Limb (tissue), 2 donors: ENCODE measurements at regions not wholly inside any gene's neighbourhood (a gene's known extent, or its start where the extent isn't known, plus 50 kb on each side); places are given as distances from the start of the nearest gene placed in this dataset.

Experiments used
- DNase-seq, 2 donors: peaks; one replicate each; pipeline ENCODE4 v3.0.0-alpha.2; 2016; ENCODE audit errors: extremely low spot score in 2 of 2

DNA sequence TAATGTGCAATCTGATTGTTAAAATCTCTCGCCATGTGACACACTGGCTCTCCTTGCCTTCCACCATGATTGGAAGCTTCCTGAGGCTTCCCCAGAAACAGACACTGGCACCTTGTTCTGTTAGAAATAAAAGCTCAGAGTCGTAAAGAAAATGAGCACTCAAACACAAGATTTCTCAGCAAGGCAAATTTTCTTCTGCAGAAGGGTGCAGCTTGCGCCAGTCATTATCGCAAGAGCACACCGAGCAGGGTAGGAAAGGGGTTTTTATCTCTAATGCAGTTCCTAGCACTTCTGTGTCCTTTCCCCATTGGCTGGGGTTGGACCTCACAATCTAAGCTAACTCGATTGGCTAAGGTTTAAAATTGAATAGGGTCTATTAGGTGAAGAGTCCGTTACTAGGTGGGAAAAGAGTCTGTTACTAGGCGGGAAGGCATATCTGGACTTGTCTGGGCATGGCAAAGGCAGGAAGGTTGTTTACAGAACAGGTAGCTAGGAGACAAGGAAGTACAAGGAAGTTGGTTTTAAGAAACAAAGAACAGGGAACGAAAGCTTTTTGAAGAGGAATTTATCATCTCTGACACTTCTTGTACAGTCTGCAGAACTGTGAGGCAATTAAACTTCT, 62.6 kb upstream of the BICD1 start:
- no peak for DNase-seq

DNA sequence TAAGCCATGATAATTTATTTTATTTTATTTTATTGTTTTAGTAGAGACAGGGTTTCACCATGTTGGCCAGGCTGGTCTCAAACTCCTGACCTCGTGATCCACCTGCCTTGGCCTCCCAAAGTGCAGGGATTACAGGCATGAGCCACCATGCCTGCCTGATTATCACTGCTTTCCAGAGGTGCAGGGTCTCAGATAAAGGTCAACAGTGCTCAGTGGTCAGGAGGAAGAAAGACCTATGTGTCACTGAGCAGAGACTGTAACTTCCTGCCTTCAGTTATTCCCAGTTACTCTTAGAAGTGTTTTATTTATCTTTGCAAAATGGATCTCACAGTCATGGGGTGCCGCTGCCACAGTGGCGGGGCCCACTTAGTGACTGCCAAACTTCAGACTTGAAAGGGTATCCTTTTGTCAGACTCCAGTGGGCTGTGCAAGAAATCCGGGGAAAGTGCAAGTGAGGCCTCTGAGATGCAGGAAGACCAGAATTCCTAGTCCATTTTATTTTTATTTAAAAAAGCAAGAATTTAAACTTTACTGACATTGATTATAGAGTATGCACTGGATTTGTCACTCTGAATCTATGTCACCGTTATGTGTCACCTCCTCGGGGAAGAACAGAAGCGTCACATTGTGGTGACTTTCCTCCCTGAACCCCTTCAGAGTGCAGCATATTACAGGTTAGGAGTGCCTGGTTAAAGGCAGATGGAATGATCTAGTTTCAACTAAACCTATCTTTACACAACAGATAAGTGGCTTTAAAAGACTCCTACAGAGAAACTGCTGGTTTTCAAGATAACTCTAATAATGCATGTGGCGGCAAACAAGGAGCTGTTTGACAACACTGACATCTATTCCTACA, 59.1 kb upstream of the BICD1 start:
- no peak for DNase-seq

DNA sequence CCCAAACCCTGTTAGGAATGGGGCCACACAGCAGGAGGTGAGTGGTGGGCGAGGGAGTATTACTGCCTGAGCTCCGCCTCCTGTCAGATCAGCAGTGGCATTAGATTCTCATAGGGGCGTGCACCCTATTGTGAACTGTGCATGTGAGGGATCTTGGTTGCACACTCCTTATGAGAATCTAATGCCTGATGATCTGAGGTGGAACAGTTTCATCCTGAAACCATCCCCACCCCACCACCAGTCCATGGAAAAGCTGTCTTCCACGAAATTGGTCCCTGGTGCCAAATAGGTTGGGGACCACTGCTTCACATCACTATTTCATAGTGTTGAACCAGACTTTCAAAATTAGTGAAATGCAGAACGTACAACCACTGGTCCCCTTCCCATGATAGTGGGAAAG, 57.9 kb upstream of the BICD1 start:
- no peak for DNase-seq

DNA sequence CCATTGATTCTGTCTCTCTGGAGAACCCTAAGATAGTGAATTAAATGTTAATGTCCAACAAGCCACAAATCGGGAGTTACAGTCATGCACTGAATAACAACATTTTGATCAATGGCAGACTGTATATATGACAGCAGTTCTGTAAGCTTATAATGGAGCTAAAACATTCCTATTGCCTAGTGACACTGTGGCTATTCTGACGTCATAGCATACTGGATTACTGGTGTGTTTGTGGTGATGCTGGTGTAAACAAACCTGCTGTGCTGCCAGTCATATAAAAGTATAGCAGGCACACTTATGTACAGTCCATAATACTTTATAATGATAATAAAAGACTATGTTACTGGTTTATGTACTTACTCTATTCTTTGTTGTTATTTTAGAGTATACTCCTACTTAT, 56.7 kb upstream of the BICD1 start:
- no peak for DNase-seq

DNA sequence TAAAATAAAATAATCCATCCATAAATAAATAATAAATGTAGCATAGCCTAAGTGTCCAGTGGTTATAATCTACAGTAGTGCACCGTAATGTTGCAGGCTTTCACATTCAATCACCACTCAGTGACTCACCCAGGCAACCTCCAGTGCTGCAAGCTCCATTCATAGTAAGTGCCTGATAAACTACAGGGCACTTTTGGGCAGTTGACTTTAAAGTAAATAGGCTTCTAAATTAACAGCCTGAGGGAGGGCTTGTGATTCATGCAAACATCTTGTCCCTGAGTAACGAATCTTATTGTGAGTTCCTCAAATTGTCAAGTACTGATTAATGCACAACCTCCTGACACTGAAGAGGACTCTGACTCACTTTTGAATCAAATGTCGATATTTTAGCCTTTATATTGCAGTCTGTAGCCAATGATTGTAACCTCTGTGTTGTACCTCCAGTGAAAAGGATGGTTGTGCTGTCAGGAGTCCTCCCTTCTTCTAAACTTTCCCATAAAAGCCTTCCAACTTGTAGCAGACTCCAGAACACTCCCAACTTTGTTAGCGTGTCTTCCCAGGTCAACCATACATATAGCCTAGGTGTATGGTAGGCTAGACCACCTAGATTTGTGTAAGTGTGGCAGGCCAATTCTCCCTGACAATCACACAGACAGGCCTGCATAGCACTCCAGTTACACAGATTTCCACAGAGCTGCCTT, 55.0 kb upstream of the BICD1 start:
- DNase-seq = no peak

DNA sequence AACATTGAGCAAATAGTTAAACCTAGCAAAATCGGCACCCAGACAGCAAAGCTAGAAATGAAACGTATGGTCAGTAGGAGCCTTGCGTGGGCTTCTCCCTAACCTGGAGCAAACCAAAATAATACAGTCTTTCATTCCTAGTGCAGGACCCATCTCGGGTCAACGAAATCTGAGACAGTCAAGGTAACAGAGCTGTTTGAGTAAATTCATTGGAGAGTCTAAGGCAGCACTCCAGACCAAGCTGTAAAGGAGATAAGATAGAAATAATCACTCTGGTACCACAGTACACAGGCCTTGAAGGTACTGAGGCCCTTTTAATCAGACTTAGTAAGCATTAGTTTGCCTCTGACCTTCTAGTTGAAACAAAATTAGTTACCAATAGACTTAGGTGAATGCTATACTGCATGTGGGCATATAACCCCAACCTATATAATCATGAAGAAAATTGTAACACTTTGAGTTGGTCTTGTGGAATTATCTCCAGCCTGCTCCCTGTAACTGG, 54.4 kb upstream of the BICD1 start:
- no peak for DNase-seq

DNA sequence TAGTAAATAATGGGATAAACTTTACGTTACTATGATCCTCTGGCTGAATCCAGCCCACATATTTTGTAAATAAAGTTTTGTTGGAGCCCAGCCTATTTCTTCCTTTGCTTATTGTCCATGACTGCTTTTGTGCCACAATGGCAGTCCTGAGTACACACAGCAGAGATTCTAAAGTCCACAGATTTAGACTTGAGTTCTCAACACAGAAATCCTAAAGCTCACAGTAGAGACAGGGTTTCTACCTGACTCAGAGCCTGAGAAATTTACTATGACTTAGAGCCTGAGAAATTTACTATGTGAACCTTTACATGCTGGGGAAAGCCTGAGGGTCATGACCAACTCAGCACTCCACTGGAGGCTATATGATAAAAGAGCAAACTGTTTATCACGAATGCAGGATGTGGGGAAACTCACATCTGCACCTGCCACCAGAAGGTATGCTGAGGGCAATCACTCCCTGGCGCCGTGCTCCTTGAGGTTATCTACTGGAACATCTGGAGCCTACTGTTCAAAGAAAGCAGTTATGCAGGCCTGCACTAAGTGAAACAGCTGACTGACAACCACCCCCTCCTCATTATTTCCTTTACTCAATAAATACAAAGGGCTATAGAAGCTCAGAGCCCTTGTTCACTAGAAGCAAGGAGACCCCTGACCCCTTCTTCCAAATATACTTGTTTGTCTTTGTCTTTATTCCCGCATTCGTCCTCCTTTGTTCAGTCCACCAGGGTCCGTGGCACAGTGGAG, 52.6 kb upstream of the BICD1 start:
- no peak for DNase-seq
